ENCODE measurements at regions not wholly inside any gene's neighbourhood (a gene's known extent, or its start where the extent isn't known, plus 50 kb on each side); places are given as distances from the start of the nearest gene placed in this dataset.

- TF ChIP-seq EZH2 (IDR thresholded peaks at IDR 0.05; ENCODE audit: borderline replicate concordance, low read depth, low read length, severe bottlenecking) (no peak), CTCF (IDR thresholded peaks at IDR 0.05; ENCODE audit: borderline replicate concordance, extremely low read depth, low read length, poor library complexity, severe bottlenecking) (no peak)
These were observed 544.9 kb upstream of the CBLB start for GRCh38 chr3:106413683-106414082.
